WTC11 (cell line): ENCODE measurements at regions not wholly inside any gene's neighbourhood (a gene's known extent, or its start where the extent isn't known, plus 50 kb on each side); places are given as distances from the start of the nearest gene placed in this dataset.

Experiments used
- ATAC-seq: fragments of 200-7000 bp; cut with Tn5 transposase; 2 replicates; pipeline ENCODE4 v1.10.0; 2021; ENCODE audit warnings: mild to moderate bottlenecking, moderate library complexity
- CTCF ChIA-PET: fragments of 300-600 bp; sonication (Branson Sonifier 250); formaldehyde crosslinking; loops from one replicate; lab custom pipeline; 2021; ENCODE audit warnings: antibody characterized with exemption; lab: Charles Lee
- POLR2A ChIA-PET: fragments of 350-600 bp; sonication (Branson Sonifier 250); formaldehyde crosslinking; loops from one replicate; lab custom pipeline; 2021; ENCODE audit warnings: antibody characterized with exemption; lab: Charles Lee
- DNase-seq: peaks from one replicate; pipeline ENCODE4 v3.0.0; 2021; ENCODE audit warnings: low spot score
- H3K27ac Mint-ChIP-seq: 2 replicates; pipeline ENCODE4 v1.8.0; 2021; ENCODE audit warnings: mixed read lengths
- H3K27me3 Mint-ChIP-seq: 2 replicates; pipeline ENCODE4 v1.8.0; 2021; ENCODE audit warnings: low read depth, mild to moderate bottlenecking, moderate library complexity, mixed read lengths
- H3K36me3 Mint-ChIP-seq: 2 replicates; pipeline ENCODE4 v1.8.0; 2021; ENCODE audit warnings: mixed read lengths
- H3K4me1 Mint-ChIP-seq: 2 replicates; pipeline ENCODE4 v1.8.0; 2022; ENCODE audit warnings: mixed read lengths
- H3K4me3 Mint-ChIP-seq: 2 replicates; pipeline ENCODE4 v1.8.0; 2021; ENCODE audit warnings: mild to moderate bottlenecking, moderate library complexity, mixed read lengths
- H3K9me3 Mint-ChIP-seq: 2 replicates; pipeline ENCODE4 v1.8.0; 2021; ENCODE audit warnings: mixed read lengths
- ATF1 ChIP-seq: sonication (generic); formaldehyde crosslinking; IDR thresholded peaks from 2 replicates; pipeline ENCODE4 v1.8.1; 2023; ENCODE audit warnings: mild to moderate bottlenecking, moderate library complexity, missing genetic modification reagents
- E2F5 ChIP-seq: sonication (generic); formaldehyde crosslinking; IDR thresholded peaks from 2 replicates; pipeline ENCODE4 v1.8.1; 2022; ENCODE audit warnings: mild to moderate bottlenecking, moderate library complexity, missing genetic modification reagents
- ESRRA ChIP-seq: sonication (generic); formaldehyde crosslinking; IDR thresholded peaks from 2 replicates; pipeline ENCODE4 v1.8.1; 2022; ENCODE audit warnings: mild to moderate bottlenecking, missing genetic modification reagents, borderline replicate concordance
- FOXP1 ChIP-seq: sonication (generic); formaldehyde crosslinking; IDR thresholded peaks from 2 replicates; pipeline ENCODE4 v1.8.0; 2022; ENCODE audit warnings: missing genetic modification reagents, mild to moderate bottlenecking, moderate library complexity, borderline replicate concordance
- IRF2 ChIP-seq: sonication (generic); formaldehyde crosslinking; IDR thresholded peaks from 2 replicates; pipeline ENCODE4 v1.8.0; 2022; ENCODE audit warnings: low read depth, missing genetic modification reagents, borderline replicate concordance
- JUN ChIP-seq: sonication (generic); formaldehyde crosslinking; IDR thresholded peaks from 2 replicates; pipeline ENCODE4 v1.8.0; 2023; ENCODE audit warnings: mild to moderate bottlenecking, missing genetic modification reagents
- NR1H2 ChIP-seq: sonication (generic); formaldehyde crosslinking; IDR thresholded peaks from 2 replicates; pipeline ENCODE4 v1.9.0; 2021; ENCODE audit warnings: mild to moderate bottlenecking, moderate library complexity, missing genetic modification reagents
- NR2C2 ChIP-seq: sonication (generic); formaldehyde crosslinking; IDR thresholded peaks from 2 replicates; pipeline ENCODE4 v1.8.0; 2022; ENCODE audit warnings: mild to moderate bottlenecking, missing genetic modification reagents
- SP1 ChIP-seq: sonication (generic); formaldehyde crosslinking; conservative IDR thresholded peaks from 2 replicates; pipeline ENCODE4 v1.8.1; 2022; ENCODE audit warnings: missing genetic modification reagents
- TCF7 ChIP-seq: sonication (generic); formaldehyde crosslinking; IDR thresholded peaks from 2 replicates; pipeline ENCODE4 v1.8.0; 2022; ENCODE audit warnings: mild to moderate bottlenecking, low read depth, missing genetic modification reagents, moderate library complexity
- TEAD1 ChIP-seq: sonication (generic); formaldehyde crosslinking; IDR thresholded peaks from 2 replicates; pipeline ENCODE4 v1.8.0; 2022; ENCODE audit warnings: mild to moderate bottlenecking, missing genetic modification reagents
- TP53 ChIP-seq: sonication (generic); formaldehyde crosslinking; IDR thresholded peaks from 2 replicates; pipeline ENCODE4 v1.8.1; 2023; ENCODE audit warnings: mild to moderate bottlenecking, missing genetic modification reagents
- ZNF138 ChIP-seq: sonication (generic); formaldehyde crosslinking; conservative IDR thresholded peaks from 2 replicates; pipeline ENCODE4 v1.8.1; 2022; ENCODE audit warnings: mild to moderate bottlenecking, moderate library complexity, missing genetic modification reagents
- ZNF425 ChIP-seq: fragments of 250-450 bp; sonication (Bioruptor Pico); conservative IDR thresholded peaks from 2 replicates; pipeline ENCODE4 v1.9.0; 2021; ENCODE audit warnings: mild to moderate bottlenecking
- ZNF532 ChIP-seq: fragments of 250-450 bp; sonication (Bioruptor Pico); IDR thresholded peaks from 2 replicates; pipeline ENCODE4 v1.9.0; 2021; ENCODE audit warnings: mild to moderate bottlenecking, borderline replicate concordance
- TF ChIP-seq, protein P1 (sequence below): sonication (generic); formaldehyde crosslinking; IDR thresholded peaks from 2 replicates; pipeline ENCODE4 v1.8.1; 2023; ENCODE audit warnings: mild to moderate bottlenecking, missing genetic modification reagents, borderline replicate concordance
- TF ChIP-seq, protein P2 (sequence below): fragments of 200-600 bp; IDR thresholded peaks from 2 replicates; pipeline ENCODE4 v1.8.0; 2022; ENCODE audit warnings: antibody characterized with exemption
- TF ChIP-seq, protein P3 (sequence below): sonication (generic); formaldehyde crosslinking; IDR thresholded peaks from 2 replicates; pipeline ENCODE4 v1.8.1; 2022; ENCODE audit warnings: low read depth, mild to moderate bottlenecking, moderate library complexity, missing genetic modification reagents, borderline replicate concordance

DNA sequence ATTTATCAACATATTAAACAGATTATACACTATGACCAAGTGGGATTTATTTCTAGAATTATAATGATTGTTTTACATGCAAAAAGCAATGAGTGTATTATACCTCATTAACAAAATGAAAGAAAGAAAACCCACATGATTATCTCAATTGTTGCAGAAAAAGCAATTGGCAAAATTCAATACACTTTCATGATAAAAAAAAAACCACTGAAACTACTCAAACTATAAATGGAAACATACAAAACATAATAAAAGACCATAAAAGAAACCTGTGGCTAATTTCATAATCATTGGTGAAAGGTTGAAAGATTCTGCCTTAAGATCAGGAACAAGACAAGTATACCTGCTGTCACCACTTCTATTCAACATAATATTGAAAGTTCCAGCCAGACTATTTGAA is 325.9 kb downstream of the AKAIN1 start (continued):
- TF ChIP-seq E2F5 (CRISPR knock-in tag) (no peak), NR2C2 (CRISPR knock-in tag) (no peak), TEAD1 (CRISPR knock-in tag) (no peak), ZNF138 (no peak)
- TF ChIP-seq, protein P1, sequence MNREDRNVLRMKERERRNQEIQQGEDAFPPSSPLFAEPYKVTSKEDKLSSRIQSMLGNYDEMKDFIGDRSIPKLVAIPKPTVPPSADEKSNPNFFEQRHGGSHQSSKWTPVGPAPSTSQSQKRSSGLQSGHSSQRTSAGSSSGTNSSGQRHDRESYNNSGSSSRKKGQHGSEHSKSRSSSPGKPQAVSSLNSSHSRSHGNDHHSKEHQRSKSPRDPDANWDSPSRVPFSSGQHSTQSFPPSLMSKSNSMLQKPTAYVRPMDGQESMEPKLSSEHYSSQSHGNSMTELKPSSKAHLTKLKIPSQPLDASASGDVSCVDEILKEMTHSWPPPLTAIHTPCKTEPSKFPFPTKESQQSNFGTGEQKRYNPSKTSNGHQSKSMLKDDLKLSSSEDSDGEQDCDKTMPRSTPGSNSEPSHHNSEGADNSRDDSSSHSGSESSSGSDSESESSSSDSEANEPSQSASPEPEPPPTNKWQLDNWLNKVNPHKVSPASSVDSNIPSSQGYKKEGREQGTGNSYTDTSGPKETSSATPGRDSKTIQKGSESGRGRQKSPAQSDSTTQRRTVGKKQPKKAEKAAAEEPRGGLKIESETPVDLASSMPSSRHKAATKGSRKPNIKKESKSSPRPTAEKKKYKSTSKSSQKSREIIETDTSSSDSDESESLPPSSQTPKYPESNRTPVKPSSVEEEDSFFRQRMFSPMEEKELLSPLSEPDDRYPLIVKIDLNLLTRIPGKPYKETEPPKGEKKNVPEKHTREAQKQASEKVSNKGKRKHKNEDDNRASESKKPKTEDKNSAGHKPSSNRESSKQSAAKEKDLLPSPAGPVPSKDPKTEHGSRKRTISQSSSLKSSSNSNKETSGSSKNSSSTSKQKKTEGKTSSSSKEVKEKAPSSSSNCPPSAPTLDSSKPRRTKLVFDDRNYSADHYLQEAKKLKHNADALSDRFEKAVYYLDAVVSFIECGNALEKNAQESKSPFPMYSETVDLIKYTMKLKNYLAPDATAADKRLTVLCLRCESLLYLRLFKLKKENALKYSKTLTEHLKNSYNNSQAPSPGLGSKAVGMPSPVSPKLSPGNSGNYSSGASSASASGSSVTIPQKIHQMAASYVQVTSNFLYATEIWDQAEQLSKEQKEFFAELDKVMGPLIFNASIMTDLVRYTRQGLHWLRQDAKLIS (CRISPR knock-in tag) = no peak
- TF ChIP-seq, all 79 proteins: peak for 0

- Mint-ChIP-seq H3K27me3 (peaks cover 4% of the 10 kb centered on the region; the same call in 1 of the 2 replicates), H3K4me3 (no peak overlapping the region), H3K9me3 (peaks cover 49% of the 10 kb centered on the region), H3K4me1 (peaks cover 36% of the 10 kb centered on the region), H3K27ac (no peak overlapping the region), H3K36me3 (peaks cover 29% of the 10 kb centered on the region)
- ChIA-PET CTCF (no interaction called here), POLR2A (no interaction called here)
- TF ChIP-seq ATF1 (CRISPR knock-in tag) = no peak
- TF ChIP-seq JUN (CRISPR knock-in tag) = no peak
- TF ChIP-seq TCF7 (CRISPR knock-in tag) = no peak
- TF ChIP-seq, protein P2, sequence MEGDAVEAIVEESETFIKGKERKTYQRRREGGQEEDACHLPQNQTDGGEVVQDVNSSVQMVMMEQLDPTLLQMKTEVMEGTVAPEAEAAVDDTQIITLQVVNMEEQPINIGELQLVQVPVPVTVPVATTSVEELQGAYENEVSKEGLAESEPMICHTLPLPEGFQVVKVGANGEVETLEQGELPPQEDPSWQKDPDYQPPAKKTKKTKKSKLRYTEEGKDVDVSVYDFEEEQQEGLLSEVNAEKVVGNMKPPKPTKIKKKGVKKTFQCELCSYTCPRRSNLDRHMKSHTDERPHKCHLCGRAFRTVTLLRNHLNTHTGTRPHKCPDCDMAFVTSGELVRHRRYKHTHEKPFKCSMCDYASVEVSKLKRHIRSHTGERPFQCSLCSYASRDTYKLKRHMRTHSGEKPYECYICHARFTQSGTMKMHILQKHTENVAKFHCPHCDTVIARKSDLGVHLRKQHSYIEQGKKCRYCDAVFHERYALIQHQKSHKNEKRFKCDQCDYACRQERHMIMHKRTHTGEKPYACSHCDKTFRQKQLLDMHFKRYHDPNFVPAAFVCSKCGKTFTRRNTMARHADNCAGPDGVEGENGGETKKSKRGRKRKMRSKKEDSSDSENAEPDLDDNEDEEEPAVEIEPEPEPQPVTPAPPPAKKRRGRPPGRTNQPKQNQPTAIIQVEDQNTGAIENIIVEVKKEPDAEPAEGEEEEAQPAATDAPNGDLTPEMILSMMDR = no peak
- TF ChIP-seq SP1 (CRISPR knock-in tag) = no peak
- no peak for TF ChIP-seq ZNF425 (CRISPR knock-in tag)
- no peak for TF ChIP-seq ZNF138
- TF ChIP-seq FOXP1 (CRISPR knock-in tag) = no peak
- TF ChIP-seq NR1H2 (CRISPR knock-in tag) = no peak
- no peak for TF ChIP-seq ZNF532 (CRISPR knock-in tag)
- TF ChIP-seq TP53 = no peak
- no peak for TF ChIP-seq ESRRA (CRISPR knock-in tag)
- no peak for TF ChIP-seq IRF2
- TF ChIP-seq, protein P3, sequence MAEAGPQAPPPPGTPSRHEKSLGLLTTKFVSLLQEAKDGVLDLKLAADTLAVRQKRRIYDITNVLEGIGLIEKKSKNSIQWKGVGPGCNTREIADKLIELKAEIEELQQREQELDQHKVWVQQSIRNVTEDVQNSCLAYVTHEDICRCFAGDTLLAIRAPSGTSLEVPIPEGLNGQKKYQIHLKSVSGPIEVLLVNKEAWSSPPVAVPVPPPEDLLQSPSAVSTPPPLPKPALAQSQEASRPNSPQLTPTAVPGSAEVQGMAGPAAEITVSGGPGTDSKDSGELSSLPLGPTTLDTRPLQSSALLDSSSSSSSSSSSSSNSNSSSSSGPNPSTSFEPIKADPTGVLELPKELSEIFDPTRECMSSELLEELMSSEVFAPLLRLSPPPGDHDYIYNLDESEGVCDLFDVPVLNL (CRISPR knock-in tag) = no peak
- DNase-seq = no peak
- ATAC-seq = no peak
These were observed 326.8 kb downstream of the AKAIN1 start for GRCh38 chr18:4870177-4870773.
